ENCODE measurements at regions not wholly inside any gene's neighbourhood (a gene's known extent, or its start where the extent isn't known, plus 50 kb on each side); places are given as distances from the start of the nearest gene placed in this dataset.
A peak's percentile ranks its signal among the peaks of the same experiment; 100 is the strongest.

DNA sequence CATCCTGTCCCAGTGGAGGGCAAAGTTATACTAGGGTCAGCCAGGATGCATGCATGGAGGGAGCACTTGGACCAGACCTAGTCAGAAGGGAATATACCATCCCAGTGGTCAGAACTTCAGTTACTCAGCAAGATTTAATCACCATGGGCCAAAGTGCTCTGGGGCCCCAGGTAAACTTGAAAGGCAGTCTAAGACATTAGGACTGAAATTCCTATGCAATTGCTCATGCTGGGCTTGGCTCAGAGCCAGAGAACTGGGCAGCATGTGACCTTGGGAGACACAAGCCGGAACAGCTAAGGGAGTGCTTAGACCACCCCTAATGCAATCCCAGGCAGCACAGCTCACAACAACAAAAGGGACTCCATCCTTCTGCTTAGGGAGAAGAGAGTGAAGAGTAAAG lies 401.3 kb downstream of the KCNJ3 start:
- Histone ChIP-seq H3K36me3 (ENCODE audit: control insufficient read depth, insufficient read depth, low read length) (no peaks in the 10 kb centered on the region), H2AFZ (ENCODE audit: low read depth, low read length) (no peak overlapping the region), H3K27ac (ENCODE audit: extremely low read depth, low read depth, low read length) (no peak overlapping the region), H4K20me1 (replicated peaks; ENCODE audit: control insufficient read depth, insufficient read depth, low read length) (no peaks in the 10 kb centered on the region), H3K27me3 (ENCODE audit: control insufficient read depth in 2 of 2, insufficient read depth in 2 of 2, low read length in 2 of 2) (no peaks in the 10 kb centered on the region), H3K9me1 (ENCODE audit: control insufficient read depth, insufficient read depth, low read length) (no peaks in the 10 kb centered on the region), H3K79me2 (ENCODE audit: control insufficient read depth, insufficient read depth, low read length) (no peaks in the 10 kb centered on the region), H3K4me1 (replicated peaks in 1 of 2; ENCODE audit: control insufficient read depth in 2 of 2, insufficient read depth in 2 of 2, low read length in 2 of 2) (no peaks in the 10 kb centered on the region), H3K4me3 (no peak overlapping the region), H3K9me3 (replicated peaks; ENCODE audit: control insufficient read depth, insufficient read depth, low read depth, low read length) (peaks cover 1% of the 10 kb centered on the region; the same call in 1 of the 2 replicates), H3K9ac (ENCODE audit: insufficient read depth in 1 of 2, low read depth in 2 of 2, low read length in 2 of 2) (no peak overlapping the region), H3K4me2 (ENCODE audit: insufficient read depth, low read length) (no peak overlapping the region)
- POLR2A ChIA-PET, result no interaction called here
- in situ Hi-C loops (cut with MboI) (no loop called here), intact Hi-C loops (cut with micrococcal nuclease) (no loop called here)
- WGBS (ENCODE audit: insufficient coverage, low coverage, missing lambda C conversion rate), result 0% methylated on average over 1 of the region's 1 CpG
- BruUV-seq (replicated peaks), result no TSS peak
- CTCF ChIA-PET (ENCODE audit: low intra/inter-chr PET ratio), result no interaction called here
- FAIRE-seq (no peak), ATAC-seq (no peak), DNase-seq (ENCODE audit: extremely low read depth in 1 of 4, low spot score in 3 of 4) (no peak)
- TF ChIP-seq PRDM10 (IDR thresholded peaks at IDR 0.05; ENCODE audit: partially characterized antibody) (no peak), NFIC (IDR thresholded peaks at IDR 0.05) (peak; percentile 54), BRCA1 (IDR thresholded peaks at IDR 0.05) (no peak), BRCA1 (CRISPR knock-in tag; IDR thresholded peaks at IDR 0.05) (no peak)

Measured in K562 (cell line).